CD1c-positive myeloid dendritic cell (primary cell): ENCODE measurements at regions not wholly inside any gene's neighbourhood (a gene's known extent, or its start where the extent isn't known, plus 50 kb on each side); places are given as distances from the start of the nearest gene placed in this dataset.

Experiments used
- DNase-seq: peaks from one replicate; pipeline ENCODE4 v3.0.0-alpha.2; 2016; ENCODE audit errors: extremely low spot score

DNA sequence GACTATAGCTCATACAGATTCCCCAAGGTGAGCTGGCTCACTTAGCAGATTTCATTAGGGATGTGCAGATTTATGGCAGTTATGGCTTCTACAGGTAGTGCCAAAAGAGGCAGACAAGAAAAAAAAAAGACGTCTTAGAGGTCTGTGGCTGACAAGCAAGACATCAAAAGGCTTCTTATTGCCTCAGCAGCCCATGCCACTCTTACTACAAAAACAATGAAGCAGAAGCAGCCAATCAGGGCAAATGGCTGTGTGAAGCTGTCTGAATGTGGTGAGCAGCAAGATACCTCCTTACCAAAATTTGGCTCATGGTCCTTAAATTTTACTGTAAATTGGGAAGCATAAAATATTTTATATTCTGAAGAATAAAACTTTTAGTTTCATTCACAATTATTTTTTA lies 557.5 kb upstream of the GOLIM4 start:
- DNase-seq, result no peak

DNA sequence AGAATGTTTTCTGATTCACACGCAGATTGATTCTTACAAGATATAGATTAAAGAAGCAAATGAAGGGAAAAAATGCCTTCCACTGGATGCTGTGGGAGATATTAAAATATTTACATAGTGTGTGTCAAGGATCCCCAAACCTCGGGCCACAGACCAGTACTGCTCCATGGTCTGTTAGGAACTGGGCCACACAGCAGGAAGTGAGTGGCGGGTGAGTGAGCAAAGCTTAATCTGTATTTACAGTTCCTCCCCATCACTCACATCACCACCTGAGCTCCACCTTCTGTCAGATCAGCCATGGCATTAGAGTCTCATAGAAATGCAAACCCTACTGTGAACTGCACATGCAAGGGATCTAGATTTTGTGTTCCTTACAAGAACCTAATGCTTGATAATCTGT lies 552.6 kb upstream of the GOLIM4 start:
- no peak for DNase-seq

DNA sequence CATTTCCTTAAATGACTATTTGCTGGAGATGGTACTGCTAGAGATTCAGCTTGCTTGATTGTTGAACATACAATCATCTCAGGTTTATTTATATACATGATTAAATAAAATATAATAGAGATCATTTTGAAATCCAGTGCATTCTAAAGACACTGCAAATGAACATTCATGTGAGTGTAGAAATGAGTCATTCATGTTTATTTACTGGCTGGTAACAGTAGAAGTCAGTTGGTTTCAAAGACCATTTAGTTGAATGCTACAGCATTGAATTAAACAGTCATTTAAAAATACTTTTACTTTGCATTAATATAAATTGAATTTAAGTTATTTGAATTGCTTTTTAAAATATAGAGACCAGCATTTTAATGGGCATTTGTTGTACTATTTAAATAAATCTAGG lies 551.9 kb upstream of the GOLIM4 start:
- no peak for DNase-seq

DNA sequence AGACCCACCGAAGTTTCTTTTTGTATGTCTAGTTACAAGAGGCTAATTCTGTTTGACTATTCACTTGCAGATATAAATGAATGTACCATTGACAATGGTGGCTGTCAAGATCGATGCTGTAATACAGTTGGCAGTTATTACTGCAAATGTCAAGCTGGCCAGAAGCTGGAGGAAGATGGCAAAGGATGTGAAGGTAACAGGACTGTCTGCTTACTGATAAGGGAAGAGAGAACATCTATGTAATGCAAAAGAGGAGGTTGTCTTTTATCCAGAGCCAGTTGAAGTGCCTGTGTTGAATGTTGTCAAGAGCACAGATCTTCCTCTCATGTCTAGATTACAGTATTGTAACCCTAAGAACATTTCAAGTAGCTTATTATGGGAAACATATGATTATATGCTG lies 549.5 kb upstream of the GOLIM4 start:
- DNase-seq, result no peak

DNA sequence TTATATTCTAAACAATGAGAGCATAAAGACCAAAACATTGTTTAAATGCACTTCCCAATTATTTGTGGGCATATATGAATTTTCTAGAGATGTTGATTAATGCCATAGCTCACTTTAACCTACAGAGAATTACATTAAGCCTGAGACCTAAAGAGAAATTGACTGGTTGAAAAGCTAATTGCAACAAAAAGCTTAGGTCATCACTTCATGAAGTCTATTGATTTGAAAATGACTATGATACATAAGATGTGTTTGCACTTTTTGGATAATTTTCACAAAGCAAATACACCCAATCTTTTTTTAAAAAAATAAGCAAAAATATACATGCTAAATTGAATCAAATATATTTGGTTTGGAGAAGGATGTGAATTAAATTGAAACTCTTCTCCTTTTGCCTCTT lies 532.8 kb upstream of the GOLIM4 start:
- no peak for DNase-seq

DNA sequence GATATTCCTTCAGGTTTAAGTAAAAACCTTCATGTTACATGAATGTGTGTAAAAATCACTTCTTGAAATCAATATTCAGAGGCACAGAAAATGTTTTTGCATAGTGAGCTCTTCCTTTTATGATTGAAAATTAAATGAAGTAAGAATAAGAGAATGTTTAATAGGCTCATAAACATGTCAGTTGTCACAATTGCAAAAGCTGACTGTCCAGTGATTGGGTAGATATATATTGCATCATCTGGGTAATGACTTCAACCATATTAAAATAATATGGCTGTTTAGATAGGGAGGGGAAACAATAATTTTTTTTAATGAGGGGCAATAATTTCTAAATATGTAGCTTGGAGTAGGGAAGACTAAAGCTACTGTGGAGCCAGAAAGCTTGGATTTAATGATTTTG lies 529.8 kb upstream of the GOLIM4 start:
- DNase-seq, result no peak

DNA sequence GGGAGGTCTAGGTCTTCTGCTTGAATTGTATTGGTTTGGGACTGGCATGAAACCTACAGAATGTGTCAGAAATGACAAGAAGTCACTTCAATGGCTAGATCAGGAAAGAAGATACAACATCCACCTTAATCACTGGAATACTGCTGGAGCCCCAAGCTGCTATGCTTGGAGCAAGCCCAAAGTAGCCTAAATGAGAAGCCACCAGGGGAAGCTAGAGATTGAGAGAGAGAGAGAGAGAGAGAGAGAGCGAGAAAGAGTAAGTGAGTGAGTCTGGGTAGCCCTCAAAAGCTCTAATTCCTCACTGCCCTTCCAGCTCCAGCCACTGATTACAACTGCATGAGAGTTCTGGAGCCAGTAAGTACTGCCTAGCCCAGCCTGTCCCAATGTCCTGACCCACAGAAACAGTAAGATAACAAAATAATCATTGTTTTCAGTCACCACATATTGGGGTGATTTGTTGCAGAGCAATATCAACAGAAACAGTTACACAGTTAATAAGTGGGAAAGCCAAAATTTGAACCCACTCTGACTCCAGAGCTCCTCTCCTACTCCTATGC lies 529.2 kb upstream of the GOLIM4 start:
- no peak for DNase-seq

DNA sequence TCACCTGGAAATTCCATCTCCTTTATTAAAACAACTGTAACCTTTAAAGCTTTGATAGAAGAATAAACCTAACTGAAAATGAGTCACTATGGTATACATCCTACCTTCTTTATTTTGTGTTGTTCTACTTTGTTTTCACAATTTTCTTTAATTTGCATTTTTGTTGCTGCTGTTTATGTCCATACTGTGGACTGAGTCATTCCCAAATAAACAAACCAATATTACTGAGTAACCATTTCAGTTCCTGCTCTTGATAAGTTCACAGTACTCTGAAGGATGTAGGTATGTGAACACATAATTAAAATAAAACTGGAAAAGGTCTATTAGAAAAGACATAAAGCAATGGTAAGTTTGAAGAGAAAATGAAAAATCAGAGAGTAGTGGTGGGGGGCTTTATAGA lies 528.5 kb upstream of the GOLIM4 start:
- no peak for DNase-seq

DNA sequence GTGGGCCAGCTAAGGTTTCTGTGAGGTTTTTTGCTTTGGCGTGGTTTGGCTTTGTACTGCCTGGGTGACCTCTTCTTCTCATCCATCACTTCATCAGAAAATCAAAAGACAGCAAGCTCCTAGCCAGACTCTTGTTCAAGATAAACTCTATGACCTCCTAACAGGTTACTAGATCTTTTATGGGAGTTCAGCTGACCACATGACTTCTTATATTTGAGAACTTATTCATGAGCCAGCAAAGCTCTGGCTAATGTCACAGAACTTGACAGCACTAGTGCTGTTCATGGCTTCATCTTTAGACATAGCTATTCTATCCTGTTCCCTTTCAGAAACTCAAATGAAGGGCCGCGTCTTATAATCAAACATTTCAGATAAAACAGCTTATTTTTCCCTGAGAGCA lies 527.1 kb upstream of the GOLIM4 start:
- no peak for DNase-seq

DNA sequence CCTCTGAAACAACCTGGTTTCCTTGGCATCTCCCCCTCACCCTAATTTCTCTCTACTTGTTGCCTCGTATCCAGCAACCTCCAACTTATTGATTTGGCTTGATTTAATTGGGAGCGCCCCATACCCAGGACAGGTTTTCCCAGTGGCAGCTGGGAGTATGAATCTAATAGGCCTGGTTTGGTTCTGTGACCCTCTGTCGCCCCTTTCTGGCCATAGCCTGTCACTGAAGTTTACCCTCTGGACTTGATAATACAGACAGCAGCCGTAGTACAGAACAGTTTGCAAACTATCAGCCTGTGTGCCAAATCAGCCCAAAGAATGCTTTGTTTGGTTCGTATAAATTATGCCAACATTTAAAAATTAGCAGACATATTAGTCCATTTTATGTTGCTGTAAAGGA lies 525.1 kb upstream of the GOLIM4 start:
- DNase-seq, result no peak

DNA sequence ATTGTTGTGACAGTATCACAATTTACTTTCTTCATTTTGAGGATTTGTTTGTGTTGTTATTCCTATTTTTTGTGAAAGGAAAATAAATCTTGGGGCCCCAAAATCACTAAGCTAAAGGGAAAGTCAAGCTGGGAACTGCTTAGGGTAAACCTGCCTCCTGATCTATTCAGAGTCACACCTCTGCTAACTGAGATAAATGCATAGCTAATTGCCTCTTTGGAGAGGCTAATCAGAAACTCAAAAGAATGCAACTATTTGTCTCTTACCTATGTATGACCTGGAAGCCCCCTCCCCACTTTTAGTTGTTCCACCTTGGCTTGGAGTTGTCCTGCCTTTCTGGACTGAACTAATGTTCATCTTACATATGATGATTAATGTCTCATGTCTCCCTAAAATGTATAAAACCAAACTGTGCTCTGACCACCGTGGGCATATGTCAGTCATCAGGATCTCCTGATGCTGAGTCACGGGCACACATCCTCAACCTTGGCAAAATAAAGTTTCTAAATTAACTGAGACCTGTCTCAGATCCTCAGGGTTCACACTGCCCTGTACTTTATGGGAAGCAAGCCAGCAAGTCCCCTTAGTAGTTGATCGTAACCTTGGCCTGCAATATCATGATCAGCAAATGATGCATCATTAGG lies 523.2 kb upstream of the GOLIM4 start:
- DNase-seq, result no peak

DNA sequence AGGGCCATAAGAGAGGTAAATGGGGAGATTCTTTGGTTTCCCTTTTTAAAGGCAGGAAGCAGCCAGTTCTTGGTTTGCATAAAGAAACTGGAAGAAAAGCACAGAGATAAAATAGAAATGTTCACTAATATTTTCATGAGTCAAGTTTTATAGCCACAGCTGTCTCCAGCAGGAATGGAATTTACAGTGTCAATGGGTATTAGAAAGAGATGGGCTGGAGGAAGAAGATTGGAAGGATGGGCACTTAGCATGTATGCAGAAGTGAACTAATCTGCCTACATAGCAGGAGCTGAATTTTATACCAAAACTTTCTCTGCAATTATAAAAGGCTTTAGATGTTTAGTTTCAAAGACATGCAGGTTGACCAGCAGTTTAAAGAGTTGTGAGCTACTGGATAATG lies 521.9 kb upstream of the GOLIM4 start:
- DNase-seq, result no peak

DNA sequence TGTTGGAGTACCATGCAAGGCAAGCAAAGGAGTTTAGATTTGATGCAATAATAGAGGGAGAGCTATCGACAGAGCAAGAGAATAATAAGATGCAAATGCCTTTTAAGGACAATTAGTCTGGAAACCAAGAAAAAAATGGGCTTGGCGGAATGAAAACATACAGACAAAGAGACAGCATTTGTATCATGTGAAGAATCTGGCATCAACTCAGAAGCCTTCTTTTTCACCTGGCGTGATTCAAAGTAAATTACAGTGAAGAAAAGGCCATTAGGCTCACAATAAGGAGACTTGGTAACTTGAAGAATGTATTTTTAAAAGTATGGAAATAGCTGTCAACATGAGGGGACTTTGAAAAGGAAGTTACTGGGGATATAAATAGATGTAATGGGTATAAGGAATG lies 521.2 kb upstream of the GOLIM4 start:
- DNase-seq, result no peak

DNA sequence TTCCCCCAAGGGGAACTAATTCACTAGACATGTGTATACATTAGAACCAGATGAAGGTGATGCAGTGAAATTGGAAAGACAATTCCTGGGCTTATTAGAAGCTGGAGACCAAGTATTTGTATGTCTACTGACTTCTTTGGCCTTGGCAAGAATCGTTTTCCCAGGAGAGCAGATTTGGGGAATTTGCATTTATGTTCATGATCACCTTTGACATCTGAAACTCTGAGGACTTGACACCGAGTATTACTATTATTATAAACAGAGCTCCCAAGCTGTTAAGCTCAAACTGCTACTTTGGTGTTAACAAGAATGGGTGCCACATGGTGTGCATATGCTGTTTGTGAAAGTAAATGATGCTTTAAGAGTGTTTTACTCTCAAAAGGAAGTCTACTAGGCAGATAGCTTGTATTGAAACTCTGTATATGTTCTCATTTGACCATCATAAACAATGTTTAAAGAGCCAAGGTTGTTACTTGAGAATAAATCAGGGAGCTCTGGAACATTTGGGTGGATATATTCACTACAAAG lies 519.8 kb upstream of the GOLIM4 start:
- DNase-seq, result no peak

DNA sequence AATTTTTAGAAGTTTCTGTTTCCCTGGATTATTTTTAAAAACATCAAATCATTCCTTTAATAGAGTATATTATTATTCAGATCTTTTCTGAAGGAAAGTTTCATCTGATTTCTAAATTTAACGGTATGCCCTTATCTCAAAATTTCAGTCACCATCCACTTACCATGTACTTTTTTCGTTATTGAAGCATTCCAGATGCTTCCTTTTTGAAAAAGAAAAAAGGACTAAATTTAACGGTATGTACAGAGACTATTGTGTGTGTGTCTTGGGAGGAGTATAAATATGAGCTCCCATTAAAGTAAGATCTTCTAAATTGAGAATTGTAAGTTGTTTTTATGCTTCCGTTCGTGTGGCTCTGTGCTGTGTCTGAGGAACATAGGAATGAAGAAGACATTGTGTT lies 517.4 kb upstream of the GOLIM4 start:
- DNase-seq, result no peak

DNA sequence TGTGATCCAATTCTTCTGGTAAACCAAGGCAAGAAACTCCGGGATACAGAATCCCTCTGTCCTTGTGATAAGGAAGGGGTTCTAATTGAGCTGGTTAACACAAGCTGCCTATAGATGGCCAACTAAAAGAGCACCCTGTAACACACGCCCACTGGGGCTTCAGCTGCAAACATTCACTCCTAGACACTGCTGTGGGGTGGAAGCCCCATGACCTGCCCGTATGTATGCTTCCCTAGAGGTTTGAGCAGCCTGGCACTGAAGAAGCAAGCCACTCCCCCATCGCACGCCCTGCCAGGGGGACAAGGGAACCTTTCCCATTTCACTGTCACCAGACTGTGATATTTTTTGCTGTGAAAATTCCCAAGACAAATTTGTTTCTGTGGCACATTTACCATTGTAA lies 516.9 kb upstream of the GOLIM4 start:
- DNase-seq, result no peak

DNA sequence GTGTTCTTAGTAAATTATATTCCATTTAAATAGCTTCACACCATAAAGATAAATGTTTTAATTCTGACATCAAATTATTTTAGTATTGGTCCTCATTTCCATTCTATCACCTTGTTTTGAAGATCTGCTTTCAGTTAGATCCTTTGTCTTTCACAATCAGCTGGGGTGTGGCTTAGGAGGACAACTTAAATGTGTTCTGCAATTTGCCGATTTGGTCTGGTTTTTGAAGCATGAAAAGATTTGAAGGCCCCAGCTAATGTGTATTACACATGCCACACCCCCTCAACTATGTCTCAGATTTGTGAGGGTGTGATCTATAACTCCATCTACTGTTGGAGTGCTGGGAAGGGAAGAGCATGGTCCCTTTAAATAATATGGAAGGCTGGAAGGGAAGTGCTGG lies 516.1 kb upstream of the GOLIM4 start:
- no peak for DNase-seq

DNA sequence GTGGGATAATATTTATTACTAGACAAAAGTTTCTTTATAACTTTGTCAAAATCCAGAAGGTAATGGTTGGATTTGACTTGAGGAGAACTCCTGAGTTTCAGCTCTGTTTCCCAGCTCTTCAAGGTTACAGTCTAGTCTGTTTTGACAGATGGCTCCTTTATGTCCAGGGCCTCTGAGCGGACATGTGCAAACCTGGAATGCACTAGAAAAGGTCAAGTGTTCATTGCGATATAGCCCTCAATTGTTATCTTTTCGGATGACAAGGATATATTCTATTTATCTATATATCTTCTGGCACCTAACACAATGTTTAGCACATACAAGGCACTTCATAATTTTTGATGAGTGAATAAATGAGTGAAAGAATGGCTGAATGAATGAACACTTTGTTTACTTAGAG lies 513.2 kb upstream of the GOLIM4 start:
- DNase-seq, result no peak

DNA sequence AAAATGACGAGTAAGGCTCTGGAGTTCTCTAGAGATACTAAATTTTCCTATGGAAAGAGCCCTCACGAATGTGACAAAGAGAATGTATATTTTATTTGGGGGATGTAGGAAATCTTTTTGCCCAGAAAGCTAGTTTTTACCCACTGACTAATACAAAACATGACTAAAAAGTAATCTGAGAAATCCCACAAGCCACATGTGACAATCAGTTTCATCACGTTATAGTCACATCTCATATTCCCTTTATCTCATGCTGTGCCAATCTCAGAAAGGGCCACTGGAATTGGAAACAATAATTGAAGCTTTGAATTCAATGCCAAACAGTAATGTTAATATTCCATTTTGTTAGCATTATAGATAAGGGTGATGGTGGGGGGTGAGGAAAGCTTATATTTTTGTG lies 509.0 kb upstream of the GOLIM4 start:
- DNase-seq, result no peak

DNA sequence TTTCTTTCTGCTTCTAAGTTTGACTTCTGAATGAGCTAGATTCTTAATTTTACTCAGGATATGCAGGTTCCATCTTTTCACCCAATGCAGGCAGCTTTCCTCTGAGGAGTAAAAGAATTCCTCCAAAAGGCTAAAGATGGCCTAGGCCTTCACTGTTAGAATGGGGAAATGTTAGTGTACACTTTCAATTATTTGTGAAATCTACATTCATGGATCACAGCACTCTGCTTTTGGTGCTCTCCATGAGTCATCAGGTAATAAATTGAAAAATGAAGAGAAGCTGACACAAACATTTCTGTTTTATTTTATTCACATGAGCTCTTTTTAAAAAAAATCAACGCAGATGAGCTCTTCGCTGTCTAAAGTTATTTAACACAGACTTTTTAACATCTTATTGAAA lies 502.5 kb upstream of the GOLIM4 start:
- no peak for DNase-seq

DNA sequence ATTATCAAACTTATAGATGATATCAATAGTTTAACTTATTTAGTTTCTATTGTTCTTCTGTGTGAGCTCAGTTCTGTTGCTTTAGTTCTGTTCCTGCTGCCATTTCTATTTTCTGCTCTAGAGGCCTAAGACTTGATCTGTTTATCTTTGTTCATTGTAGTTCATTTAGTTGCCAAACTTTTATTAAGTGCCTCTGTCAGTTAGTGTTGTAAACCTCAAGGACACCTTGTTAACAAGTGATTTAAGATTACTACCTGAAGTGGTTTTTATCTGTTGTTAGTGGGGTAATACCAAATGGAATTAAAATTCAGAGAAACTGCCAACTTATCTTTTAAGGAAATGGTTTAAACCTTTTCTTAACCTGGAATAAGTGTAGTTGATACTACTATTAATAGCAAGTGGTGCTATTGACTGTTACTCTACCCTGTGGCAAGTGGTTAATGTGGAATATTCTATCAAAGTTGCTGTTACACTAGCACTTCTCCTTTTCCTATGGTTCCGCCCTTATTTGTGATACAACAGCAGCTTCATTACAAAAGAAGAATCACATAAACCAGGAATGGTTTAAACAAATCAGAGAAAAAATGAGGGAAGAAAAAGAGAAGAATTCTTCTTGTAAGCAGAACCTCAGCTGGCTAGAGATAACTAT lies 500.6 kb upstream of the GOLIM4 start:
- DNase-seq, result no peak

DNA sequence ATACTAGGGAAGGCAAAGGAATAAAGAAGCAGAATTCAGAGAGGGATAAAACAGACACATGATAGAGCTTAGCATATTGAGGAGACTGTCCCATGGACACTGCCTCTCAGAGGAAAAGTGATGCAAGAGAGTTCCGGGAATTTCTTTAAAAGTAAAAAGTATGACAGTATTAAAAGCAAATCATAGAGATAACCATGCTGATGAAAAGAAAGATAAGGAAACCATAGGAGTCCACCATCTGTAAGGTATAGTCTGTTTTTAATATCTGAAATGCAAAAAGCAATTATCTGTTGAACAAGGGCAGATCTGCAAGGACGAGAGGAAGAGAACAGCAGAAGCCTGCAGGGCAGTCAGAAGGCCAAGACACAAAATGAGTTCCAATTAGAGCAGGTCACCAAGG lies 495.9 kb upstream of the GOLIM4 start:
- no peak for DNase-seq

DNA sequence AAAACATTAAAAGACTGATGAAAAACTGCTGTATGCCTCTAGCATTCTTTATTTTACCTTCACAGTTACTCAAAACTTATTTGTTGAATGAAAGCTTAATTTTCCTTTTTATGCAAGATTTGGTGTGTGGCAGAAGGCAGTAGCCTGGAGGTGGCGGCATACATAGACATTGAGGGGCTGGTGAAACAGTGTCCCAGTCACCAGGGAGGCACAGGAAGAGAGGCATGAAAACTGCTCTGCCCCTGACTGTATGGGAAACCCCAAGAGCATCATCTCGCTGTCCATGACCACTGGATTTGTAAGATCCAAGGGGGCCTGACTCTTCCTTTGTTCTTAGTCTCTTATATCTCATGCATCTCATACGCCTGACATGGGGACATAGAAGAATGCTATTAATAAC lies 493.7 kb upstream of the GOLIM4 start:
- DNase-seq, result no peak

DNA sequence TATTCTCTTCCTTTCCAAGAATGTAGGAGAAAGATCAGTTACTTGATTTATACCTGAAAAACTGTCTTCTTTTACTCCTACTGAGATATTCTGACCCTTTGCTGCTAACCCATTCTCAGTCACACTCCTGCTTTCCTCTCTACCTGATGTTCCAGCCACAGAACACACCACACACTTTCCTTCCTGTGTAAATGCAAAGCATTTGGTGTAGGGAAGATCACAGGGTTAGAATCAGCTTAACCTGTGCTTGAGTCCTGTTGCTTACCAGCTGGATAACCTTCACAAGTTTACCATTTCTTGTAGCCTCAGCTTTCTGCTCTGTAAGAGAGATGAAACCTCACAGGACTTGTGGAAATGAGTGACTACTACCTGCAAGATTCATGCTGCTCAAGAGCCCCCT lies 489.8 kb upstream of the GOLIM4 start:
- DNase-seq, result no peak
